A673 (cell line): ENCODE measurements at regions not wholly inside any gene's neighbourhood (a gene's known extent, or its start where the extent isn't known, plus 50 kb on each side); places are given as distances from the start of the nearest gene placed in this dataset.

Experiments used
- BruUV-seq: library from RNA; stranded (reverse); fragments of 400-500 nt; replicated peaks from 2 replicates; lab custom pipeline; 2021; lab: Mats Ljungman, UMichigan
- CTCF ChIA-PET: fragments of 300-600 bp; sonication (Branson Sonifier 250); formaldehyde crosslinking; loops from one replicate; lab custom pipeline; 2022; ENCODE audit warnings: antibody characterized with exemption; lab: Charles Lee
- POLR2A ChIA-PET: fragments of 300-600 bp; sonication (Branson Sonifier 250); formaldehyde crosslinking; loops from one replicate; lab custom pipeline; 2022; ENCODE audit warnings: antibody characterized with exemption; ENCODE audit not compliant: low non-redundant PET; lab: Charles Lee
- DNase-seq: peaks from one replicate; pipeline ENCODE4 v3.0.0-alpha.2; 2015; ENCODE audit warnings: low spot score
- H3K27ac ChIP-seq: fragments of 200-600 bp; sonication (generic); 2 replicates; pipeline ENCODE4 v1.5.1; 2016; ENCODE audit warnings: mixed run types, low read depth, mild to moderate bottlenecking, mixed read lengths, antibody characterized with exemption, low read length; ENCODE audit not compliant: poor library complexity, severe bottlenecking
- H3K27me3 ChIP-seq: fragments of 200-600 bp; sonication (generic); replicated peaks from 2 replicates; pipeline ENCODE4 v1.6.1; 2017; ENCODE audit warnings: mixed run types, low read depth, mild to moderate bottlenecking, mixed read lengths, antibody characterized with exemption, low read length; ENCODE audit not compliant: insufficient read depth, poor library complexity
- H3K36me3 ChIP-seq: fragments of 200-600 bp; sonication (generic); 2 replicates; pipeline ENCODE4 v1.6.1; 2016; ENCODE audit warnings: mixed run types, mild to moderate bottlenecking, mixed read lengths, antibody characterized with exemption, low read length; ENCODE audit not compliant: insufficient read depth, poor library complexity, severe bottlenecking
- H3K4me1 ChIP-seq: fragments of 200-600 bp; sonication (generic); 2 replicates; pipeline ENCODE4 v1.6.1; 2017; ENCODE audit warnings: mixed run types, mild to moderate bottlenecking, mixed read lengths, antibody characterized with exemption, low read length; ENCODE audit not compliant: insufficient read depth, poor library complexity, severe bottlenecking
- H3K4me3 ChIP-seq: fragments of 200-600 bp; sonication (generic); 2 replicates; pipeline ENCODE4 v1.5.1; 2016; ENCODE audit warnings: low read depth, mixed run types, mild to moderate bottlenecking, mixed read lengths, low read length; ENCODE audit not compliant: poor library complexity, severe bottlenecking
- H3K9me3 ChIP-seq: fragments of 200-600 bp; sonication (generic); 2 replicates; pipeline ENCODE4 v1.6.1; 2016; ENCODE audit warnings: mixed run types, low read depth, mild to moderate bottlenecking, mixed read lengths, antibody characterized with exemption, low read length; ENCODE audit not compliant: poor library complexity, severe bottlenecking
- EZH2 ChIP-seq: fragments of 200-600 bp; sonication (generic); IDR thresholded peaks from 2 replicates; pipeline ENCODE4 v1.6.1; 2017; ENCODE audit warnings: borderline replicate concordance, low read depth, mild to moderate bottlenecking, mixed read lengths, antibody characterized with exemption, low read length; ENCODE audit not compliant: poor library complexity, severe bottlenecking
- intact Hi-C: fragments of 100-400 bp; cut with micrococcal nuclease; formaldehyde crosslinking; loops from one replicate; pipeline ENCODE4 v1.10.0; 2022; ENCODE audit not compliant: unreplicated experiment
- TF ChIP-seq, protein P1 (sequence below): fragments of 300-800, 200-600 bp; sonication (generic); conservative IDR thresholded peaks from 2 replicates; pipeline ENCODE4 v1.5.1; 2017; ENCODE audit warnings: low read depth, mild to moderate bottlenecking, antibody characterized with exemption, low read length, moderate library complexity, mixed read lengths

DNA sequence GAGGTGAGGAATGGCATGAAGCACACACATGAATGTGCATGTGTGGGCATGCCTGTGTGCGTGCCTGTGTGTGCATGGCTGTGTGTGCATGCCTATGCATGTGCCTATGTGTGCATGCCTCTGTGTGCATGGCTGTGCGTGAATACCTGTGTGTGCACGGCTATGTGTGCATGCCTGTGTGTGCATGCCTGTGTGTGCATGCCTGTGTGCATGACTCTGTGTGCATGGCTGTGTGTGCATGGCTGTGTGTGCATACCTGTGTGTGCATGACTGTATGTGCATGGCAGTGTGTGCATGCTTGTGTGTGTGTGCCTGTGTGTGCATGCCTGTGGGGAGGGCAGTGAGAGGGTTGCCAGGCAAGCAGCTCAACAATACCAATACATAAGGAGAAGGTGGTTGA is 276.5 kb upstream of the ERCC4 start:
- POLR2A ChIA-PET: no interaction called here
- intact Hi-C loops: no loop called here
- Histone ChIP-seq H3K9me3 (no peaks in the 10 kb centered on the region), H3K27me3 (no peaks in the 10 kb centered on the region), H3K4me3 (no peak overlapping the region), H3K27ac (no peak overlapping the region), H3K36me3 (no peaks in the 10 kb centered on the region), H3K4me1 (no peaks in the 10 kb centered on the region)
- no peak for DNase-seq
- TF ChIP-seq, protein P1, sequence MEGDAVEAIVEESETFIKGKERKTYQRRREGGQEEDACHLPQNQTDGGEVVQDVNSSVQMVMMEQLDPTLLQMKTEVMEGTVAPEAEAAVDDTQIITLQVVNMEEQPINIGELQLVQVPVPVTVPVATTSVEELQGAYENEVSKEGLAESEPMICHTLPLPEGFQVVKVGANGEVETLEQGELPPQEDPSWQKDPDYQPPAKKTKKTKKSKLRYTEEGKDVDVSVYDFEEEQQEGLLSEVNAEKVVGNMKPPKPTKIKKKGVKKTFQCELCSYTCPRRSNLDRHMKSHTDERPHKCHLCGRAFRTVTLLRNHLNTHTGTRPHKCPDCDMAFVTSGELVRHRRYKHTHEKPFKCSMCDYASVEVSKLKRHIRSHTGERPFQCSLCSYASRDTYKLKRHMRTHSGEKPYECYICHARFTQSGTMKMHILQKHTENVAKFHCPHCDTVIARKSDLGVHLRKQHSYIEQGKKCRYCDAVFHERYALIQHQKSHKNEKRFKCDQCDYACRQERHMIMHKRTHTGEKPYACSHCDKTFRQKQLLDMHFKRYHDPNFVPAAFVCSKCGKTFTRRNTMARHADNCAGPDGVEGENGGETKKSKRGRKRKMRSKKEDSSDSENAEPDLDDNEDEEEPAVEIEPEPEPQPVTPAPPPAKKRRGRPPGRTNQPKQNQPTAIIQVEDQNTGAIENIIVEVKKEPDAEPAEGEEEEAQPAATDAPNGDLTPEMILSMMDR: no peak
- no peak for TF ChIP-seq EZH2
- no TSS peak for BruUV-seq
- CTCF ChIA-PET: no interaction called here

DNA sequence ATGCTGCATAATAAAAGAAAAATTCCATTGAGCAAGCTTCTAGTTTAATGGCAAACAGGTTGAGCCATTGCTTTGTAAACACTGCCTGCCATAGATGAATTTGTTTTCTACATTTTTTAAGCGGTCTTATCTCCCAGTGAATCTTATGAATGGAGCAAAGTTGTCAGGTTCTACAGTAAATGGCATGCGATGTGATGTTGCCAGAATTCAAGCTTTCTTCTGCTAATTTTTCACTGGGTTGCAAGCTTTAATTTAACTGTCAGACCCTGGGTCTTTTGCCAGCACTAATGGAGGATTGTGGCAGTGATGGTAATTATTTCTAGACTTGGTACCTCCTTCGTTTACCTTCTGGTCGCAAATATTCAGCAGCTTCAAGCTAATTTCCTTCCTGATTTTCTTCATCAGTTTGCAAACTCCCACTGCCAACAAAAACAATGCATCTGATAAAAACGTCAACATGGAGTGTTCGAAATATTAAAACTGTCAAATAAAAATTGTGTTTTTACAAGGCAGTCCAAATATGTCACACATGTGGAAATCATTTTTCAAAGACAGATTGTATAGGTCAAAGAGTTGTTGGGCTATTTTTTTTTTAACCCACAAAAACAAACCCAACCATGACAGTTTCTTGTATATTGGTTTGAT is 274.2 kb upstream of the ERCC4 start:
- no peak for DNase-seq
- H3K27ac ChIP-seq: no peak overlapping the region
- POLR2A ChIA-PET: no interaction called here
- TF ChIP-seq, protein P1: no peak
- no peak for TF ChIP-seq EZH2
- BruUV-seq: no TSS peak
- no peaks in the 10 kb centered on the region for H3K36me3 ChIP-seq
- CTCF ChIA-PET: no interaction called here
- no peak overlapping the region for H3K4me3 ChIP-seq
- no peaks in the 10 kb centered on the region for H3K9me3 ChIP-seq
- intact Hi-C loops: no loop called here
- H3K4me1 ChIP-seq: no peaks in the 10 kb centered on the region
- no peaks in the 10 kb centered on the region for H3K27me3 ChIP-seq

DNA sequence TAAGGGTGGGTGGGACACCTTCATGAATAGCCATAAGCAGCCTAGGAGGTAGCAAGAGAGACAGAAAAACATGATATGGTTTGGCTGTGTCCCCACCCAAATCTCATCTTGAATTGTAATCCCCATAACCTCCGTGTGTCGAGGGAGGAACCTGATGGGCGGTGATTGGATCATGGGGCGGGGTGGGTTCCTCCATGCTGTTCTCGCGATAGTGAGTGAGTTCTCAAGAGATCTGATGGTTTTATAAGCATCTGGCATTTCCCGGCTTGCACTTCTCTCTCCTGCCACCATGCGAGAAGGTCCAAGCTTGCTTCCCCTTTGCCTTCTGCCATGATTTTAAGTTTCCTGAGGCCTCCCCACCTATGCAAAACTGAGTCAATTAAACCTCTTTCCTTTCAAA is 259.1 kb upstream of the ERCC4 start:
- Histone ChIP-seq H3K27ac (no peak overlapping the region), H3K36me3 (no peaks in the 10 kb centered on the region), H3K4me3 (no peak overlapping the region), H3K27me3 (no peaks in the 10 kb centered on the region), H3K9me3 (no peaks in the 10 kb centered on the region), H3K4me1 (no peaks in the 10 kb centered on the region)
- no peak for DNase-seq
- ChIA-PET CTCF (no interaction called here), POLR2A (no interaction called here)
- intact Hi-C loops: no loop called here
- TF ChIP-seq, protein P1: no peak
- TF ChIP-seq EZH2: no peak
- BruUV-seq: no TSS peak
